Left ventricle myocardium superior (tissue), 1 donor: ENCODE measurements at regions not wholly inside any gene's neighbourhood (a gene's known extent, or its start where the extent isn't known, plus 50 kb on each side); places are given as distances from the start of the nearest gene placed in this dataset.
"Not testable (repeated sequence)": the region's sequence is repeated elsewhere in the genome, so short reads cannot be mapped to it uniquely, and the experiment has no call there.

Experiments
- ATAC-seq: fragments of 200-7000 bp; cut with Tn5 transposase; one replicate; pipeline ENCODE4 v1.9.1; 2020; ENCODE audit warnings: mild to moderate bottlenecking, moderate library complexity
- DNase-seq: peaks from one replicate; pipeline ENCODE4 v3.0.0-alpha.2; 2020
- intact Hi-C: fragments of 100-400 bp; cut with micrococcal nuclease; formaldehyde crosslinking; loops from one replicate; pipeline ENCODE4 v1.11.0; 2022
- donor health status: DM: no; HTN: yes; CAD: no; lungs with severe emphysema.

DNA sequence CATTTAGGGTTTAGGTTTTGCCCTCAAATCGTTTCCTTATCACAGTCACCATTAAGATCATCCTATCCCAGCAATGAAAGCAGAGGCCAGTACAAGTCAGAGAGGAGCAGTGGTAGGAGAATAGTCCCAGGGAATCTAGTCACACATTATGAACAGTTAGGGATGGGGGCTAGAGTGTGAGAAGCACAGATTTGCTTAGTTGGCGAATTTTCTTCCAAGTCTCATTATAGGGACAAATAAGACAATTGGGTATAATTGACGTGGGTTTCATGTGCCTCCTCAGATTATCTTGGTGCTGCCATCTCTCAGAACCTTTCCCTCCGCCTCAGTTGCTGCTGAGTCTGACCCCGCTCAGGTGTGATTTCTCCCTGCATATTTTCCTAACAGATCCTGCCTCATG is 407.1 kb downstream of the SQOR start:
- intact Hi-C loops = no loop called here
- DNase-seq (no peak), ATAC-seq (no peak)

DNA sequence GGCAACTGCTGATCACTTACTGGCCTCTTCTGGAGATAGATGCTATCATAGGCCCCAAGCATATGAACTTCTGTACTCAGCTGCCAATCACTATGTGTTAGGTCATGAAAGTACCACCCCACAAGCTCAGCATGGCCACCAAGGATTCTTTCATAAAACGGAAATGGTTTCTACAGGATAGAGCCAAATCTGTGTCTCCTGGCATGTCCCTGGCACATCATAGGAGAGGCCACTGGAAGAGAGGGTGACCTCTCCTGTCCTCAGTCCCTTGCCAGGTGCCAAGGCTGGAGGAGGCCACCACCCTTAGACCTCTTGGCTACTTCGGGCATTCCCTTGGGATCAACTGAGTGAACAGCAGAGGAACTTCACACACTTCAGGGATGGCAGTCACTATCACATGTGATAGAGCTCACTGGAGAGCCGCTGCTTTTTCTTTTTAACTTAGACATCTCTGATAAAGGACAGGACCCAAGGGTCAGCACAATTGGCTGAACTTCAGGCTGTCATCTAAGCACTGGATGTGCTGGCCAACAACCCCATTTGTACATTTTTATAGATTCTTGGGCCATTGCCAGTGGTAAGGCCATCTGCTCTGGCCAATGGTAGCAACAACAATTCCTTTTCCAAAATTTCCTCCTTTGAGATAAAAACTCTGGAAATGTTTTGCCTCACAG is 425.2 kb downstream of the SQOR start:
- DNase-seq (no peak), ATAC-seq (peak; percentile 72)
- intact Hi-C loops = no loop called here

DNA sequence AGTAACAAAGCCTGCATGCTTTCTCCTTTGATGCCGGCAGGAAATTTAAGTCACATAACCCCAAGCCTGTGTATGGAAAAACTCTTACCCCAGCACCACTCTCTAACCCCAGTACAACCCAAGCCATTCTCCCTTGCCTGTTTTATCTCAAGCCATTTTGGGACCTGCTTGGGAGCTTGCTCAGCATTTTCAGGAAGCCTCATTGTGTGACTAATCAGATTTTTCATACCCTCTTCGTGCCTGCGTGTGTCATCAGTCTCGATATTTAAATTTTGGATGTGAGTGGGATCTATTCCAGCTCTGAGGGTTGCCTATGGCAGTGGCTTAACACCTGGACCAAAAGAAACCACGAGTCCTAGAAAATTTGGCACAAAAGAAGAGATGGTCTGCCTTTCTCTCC is 426.2 kb downstream of the SQOR start:
- intact Hi-C loops = no loop called here
- no peak for ATAC-seq
- no peak for DNase-seq

DNA sequence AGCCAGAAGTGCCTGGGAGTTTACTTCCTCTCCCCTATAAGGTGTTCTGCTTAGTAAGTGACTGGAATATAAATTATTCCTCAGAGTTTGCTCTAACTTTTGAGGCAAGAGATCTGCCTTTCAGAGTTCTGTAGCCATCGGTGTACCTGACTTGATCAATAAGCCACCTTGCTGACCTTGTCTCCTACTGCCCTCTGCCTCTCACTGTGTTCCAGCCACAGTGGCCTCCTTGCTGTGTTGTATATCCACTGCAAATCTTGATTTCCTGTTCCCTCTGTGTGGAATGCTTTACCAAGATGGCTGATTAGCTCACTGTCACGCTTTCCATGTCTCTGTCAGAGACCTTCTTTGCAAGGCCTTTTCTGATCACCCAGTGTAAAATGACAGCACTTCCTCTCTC is 442.4 kb downstream of the SQOR start:
- intact Hi-C loops = no loop called here
- no peak for DNase-seq
- no peak for ATAC-seq

DNA sequence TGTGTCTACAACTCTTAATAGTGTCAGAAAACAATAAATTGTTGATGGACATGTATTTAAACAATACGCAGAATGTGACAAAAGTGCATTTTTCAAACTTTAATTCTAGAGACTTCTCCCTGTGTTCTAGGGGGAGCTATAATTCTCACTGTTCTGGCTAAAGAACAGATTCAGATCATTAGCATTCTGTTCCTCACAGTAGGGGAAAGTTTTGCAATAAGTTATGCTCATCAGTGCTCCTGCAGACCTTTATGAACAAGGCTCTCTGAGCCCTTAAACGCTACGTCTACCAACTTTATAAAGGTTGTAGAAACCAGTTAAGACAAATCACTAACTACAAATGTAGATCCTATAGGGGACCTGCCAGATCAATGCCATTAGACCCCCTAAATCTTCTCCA is 444.2 kb downstream of the SQOR start:
- intact Hi-C loops = no loop called here
- no peak for ATAC-seq
- no peak for DNase-seq

DNA sequence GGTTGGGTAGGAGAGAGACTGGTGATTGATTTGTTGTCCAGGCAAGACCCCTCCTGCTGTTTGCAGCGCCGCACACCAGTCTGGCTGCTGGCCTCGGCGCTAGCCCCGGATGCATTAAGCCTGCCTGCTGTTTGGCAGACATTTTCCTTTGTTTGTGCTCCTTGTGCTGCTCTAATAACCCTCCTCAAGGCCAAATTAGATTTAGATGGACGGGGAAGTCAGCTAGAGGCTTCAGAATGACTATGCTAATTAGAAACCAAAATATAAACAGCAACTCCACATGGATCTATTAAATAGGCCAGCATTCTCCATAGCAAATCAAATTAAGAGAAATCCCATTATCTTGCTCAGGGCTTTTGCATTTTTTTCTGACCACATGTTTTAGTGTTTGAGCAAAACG is 445.2 kb downstream of the SQOR start:
- DNase-seq (no peak), ATAC-seq (peak; percentile 21)
- intact Hi-C loops = no loop called here

DNA sequence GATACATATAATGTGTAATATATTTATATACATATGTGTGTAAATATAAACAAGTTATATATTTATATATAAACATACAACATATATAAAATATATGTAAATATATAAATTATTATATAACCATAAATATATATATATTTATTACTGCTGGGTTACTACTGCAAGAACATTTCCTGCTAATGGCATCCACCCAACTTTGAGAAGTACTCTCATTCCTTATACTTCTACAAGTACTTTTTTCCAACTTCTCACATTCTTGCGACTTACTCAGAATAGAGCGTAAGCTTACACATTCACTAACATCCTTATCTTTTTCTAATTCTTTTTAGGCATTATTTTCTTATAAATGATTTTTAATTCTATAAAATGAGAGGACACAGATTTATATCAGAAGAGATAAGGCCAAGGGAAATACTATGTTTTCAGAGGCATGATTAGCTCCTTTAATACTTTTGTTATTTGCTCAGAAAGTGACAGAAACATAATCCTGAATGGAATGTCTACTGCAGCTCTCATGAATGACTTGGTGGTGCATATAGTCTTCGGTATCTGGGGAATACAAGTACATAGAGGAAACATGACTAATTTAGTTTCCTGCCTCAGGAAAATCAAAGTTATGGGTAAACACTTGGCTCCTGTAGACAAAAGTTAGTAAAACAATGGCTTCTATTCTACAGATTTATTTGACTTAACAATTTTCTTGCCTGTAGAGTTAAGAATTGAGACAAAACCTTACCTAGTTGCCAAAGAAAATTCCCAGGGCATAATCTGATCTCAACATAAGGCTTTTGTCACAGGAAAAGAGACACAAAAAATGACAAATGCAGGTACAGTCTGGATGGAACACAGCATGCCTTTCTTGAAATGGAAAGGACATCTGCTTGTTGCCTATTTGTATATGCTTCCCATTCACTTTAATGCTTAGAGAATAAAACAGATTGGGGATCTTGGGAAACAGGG is 453.9 kb downstream of the SQOR start:
- DNase-seq (no peak), ATAC-seq (peak; percentile 62)

DNA sequence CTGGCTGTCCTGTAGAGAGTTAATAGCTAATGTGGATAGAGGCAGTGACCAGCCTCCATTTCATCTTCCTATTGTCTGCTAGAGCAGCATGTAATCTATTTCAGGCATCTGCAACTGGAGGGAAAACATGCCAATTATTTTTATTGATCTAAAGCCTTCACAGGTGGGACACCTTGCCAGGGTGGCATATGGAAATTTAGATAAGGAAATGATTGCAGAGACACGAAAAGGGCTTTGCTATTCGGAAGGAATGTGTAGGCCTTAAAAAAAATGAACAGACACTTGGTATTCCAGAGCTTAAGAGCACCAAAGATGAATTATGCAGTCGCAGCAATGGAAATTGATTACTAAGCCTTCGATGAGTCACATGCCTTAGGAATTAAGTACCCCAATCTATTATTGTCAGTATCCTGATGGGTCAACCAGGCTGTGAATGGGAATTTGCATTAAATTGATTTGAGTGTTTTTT is 454.7 kb downstream of the SQOR start:
- no peak for ATAC-seq
- DNase-seq = no peak
- intact Hi-C loops = no loop called here

More for the DNA sequence above, 453.9 kb downstream of the SQOR start:
- intact Hi-C loops = no loop called here

DNA sequence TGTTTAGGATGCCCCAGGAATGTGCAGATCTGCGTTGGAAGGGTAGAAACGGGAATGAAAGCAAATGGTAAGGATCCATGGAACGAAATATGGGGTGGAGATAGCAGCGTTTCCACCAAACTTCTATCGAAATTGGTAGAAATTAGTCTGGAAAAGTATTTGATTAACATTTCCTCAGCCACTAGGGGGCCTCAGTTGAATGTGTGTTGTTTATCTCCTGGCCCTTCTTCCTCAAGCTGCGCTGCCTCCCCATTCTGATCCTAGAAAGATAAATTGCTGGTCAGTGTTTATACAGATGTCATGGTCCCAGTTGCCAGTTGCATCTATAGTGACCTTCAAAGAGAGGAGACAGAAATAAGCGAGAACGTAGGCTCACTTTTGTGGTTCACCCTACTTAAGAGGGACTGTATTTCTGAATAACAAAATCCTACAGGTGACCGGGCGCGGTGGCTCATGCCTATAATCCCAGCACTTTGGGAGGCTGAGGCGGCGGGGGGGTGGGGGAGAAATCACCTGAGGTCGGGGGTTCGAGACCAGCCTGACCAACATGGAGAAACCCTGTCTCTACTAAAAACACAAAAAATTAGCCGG is 457.1 kb downstream of the SQOR start:
- ATAC-seq = no peak
- no peak for DNase-seq
- intact Hi-C loops = no loop called here

DNA sequence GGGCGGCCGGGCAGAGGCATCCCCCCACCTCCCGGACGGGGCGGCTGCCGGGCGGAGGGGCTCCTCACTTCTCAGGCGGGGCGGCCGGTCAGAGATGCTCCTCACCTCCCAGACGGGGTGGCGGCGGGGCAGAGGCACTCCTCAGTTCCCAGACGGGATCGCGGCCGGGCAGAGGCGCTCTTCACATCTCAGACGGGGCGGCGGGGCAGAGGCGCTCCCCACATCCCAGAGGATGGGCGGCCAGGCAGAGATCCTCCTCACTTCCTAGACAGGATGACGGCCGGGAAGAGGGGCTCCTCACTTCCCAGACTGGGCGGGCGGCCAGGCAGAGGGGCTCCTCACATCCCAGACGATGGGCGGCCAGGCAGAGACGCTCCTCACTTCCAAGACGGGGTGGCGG is 463.2 kb downstream of the SQOR start:
- DNase-seq, intact Hi-C loops, ATAC-seq: not testable (repeated sequence)

DNA sequence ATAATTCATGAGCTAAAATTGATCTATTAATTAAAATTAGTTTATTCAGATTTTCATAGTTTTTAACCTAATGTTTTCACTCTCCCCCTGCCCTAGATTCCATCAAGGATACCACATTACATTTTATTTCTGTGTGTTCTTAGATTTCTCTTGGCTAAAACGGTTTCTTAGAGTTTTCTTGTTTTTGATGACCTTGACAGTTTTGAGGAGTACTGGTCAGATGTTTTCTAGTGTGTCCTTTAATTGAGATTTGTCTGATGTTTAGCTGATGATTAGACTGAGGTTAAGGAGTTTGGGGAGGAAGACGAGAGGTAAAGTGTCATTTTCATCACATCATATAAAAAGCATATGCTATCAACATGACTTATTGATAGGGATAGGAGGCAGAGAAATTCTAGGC is 475.9 kb downstream of the SQOR start:
- DNase-seq (no peak), ATAC-seq (no peak)
- intact Hi-C loops = no loop called here

DNA sequence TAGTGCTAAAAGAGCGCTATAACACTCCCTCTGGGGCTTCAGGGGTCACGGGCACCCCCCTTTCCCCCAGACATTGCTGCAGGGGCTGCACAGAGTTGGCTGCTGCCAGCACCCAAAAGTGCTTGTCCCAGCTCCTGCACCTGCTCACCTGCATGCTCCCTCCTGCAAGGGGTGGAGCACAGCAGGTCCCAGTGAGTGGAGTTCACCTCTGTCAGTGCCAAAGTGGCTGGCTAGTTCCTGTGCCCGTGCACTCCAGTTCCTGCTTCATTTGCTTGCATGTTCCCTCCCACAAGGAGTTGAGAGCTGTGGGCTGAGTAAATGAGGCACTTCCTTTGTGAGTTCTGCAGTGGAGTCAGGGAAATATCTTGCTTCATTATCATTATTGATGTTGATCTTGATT is 476.9 kb downstream of the SQOR start:
- intact Hi-C loops = no loop called here
- DNase-seq (no peak), ATAC-seq (no peak)

DNA sequence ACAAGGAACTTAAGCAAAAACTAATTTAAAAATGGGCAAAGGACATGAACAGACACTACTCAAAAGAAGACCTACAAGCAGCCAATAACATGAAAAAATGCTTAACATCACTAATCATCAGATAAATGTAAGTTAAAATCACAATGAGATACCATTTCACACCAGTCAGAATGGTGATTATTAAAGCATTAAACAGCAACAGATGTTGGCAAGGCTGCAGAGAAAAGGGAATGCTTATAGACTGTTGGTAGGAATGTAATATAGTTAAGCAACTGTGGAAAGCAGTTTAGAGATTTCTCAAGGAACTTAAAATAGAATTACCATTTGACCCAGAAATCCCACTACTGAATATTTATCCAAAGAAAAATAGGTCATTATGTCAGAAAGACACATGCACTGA is 482.2 kb downstream of the SQOR start:
- intact Hi-C loops = no loop called here
- no peak for DNase-seq
- ATAC-seq = no peak

DNA sequence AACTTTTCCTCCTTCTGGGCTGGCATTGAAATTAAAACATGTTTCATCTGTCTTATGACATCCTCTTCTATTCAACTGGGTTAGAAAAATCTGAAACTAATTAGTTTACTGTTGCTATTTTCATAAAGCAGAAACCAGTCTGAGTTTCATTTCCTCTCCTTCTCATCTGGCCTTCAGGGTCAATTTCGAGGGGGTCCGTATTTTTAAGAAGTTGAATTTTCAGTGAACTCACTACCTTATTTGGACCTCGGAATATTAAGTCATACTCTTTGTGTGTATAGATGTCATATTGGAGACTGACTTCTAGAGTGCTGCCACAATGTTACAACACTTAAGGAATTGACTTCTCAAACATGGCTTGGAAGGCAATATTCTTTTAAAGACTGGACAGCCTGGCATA is 485.9 kb downstream of the SQOR start:
- ATAC-seq = no peak
- intact Hi-C loops = no loop called here
- no peak for DNase-seq

DNA sequence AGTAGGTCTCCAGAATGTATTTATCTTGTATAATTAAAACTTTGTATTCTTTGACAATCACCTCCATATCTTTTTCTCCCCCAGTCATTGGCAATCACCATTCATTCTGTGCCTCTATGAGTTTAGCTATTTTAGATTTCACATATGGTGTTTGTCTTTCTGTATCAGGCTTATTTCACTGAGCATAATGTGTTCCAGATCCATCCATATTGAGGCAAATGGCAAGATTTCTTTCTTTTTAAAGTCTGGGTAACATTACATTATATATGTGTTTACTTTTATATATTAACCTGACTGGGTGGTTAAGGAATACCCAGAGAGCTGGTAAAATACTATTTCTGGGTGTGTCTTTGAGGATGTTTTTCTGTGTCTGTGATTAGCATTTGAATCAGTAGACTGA is 486.6 kb downstream of the SQOR start:
- intact Hi-C loops = no loop called here
- DNase-seq (no peak), ATAC-seq (no peak)

DNA sequence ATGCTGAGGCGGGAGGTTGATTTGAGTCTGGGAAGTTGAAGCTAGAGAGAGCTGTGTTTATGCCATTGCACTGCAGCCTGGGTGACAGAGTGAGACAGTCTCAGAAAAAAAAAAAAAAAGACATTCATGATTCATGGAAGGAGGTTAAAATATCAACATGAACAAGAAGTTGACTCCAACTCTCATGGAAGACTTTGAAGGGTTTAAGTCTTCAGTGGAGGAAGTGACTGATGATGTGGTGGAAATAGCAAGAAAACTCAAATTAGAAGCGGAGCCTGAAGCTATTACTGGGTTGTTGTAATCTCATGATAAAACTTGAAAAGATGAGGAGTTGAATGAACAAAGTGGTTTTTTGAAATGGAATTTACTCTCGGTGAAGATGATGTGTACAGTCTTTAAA is 491.8 kb downstream of the SQOR start:
- no peak for ATAC-seq
- DNase-seq = no peak
- intact Hi-C loops = no loop called here

DNA sequence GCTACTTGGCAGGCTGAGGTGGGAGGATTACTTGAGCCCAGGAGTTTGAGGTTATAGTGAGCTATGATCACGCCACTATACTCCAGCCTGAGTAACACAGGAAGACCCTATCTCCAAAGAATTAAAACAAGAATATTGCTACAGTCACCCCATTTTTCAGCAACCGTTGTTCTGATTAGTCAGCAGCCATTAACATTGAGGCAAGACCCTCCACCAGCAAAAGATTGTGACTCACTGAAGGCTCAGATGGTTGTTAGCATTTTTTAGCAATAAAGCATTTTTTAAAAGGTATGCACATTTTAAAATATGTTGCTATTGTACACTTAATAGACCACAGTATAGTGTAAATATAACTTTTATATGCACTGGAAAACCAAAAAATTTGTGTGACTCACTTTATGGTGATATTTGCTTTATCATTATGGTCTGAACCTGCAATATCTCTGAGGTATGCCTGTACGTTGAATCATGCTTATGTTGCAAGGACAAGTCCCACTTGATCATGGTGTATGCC is 492.6 kb downstream of the SQOR start:
- ATAC-seq = no peak
- DNase-seq = no peak
- intact Hi-C loops = no loop called here

DNA sequence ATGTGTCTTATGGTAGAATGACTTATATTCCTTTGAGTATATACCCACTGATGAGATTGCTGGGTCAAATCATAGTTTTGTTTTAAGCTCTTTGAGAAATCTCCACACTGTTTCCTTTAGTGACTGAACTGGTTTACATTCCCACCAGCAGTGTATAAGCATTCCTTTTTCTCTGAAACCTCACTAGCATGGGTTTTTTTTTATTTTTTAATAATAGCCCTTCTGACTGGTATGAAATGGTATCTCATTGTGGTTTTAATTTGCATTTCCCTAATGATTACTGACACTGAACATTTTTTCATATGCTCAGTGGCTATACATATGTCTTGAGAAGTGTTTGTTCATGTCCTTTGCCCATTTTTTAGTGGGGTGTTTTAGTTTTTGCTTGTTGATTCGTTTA is 494.3 kb downstream of the SQOR start:
- intact Hi-C loops = no loop called here
- ATAC-seq (no peak), DNase-seq (no peak)

DNA sequence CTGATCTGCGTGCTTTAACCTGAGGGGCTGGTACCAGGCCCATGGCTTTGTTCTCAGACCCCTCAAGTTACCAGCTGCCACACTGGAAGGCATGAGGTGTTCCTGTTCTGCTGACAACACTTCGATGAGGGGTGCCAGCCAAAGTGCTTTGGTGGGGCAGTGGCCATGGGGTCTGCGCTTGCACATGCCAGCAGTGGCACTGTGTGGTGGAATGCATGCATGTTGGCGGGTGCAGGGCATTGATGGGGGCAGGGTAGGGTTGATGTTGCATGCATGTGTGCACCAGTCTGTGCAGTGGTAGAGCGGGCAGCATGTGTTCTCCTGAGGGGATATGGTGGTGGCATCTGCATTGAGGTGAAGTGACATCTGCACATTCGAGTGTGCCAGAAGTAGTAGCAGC is 497.0 kb downstream of the SQOR start:
- intact Hi-C loops = no loop called here
- ATAC-seq (no peak), DNase-seq (no peak)

DNA sequence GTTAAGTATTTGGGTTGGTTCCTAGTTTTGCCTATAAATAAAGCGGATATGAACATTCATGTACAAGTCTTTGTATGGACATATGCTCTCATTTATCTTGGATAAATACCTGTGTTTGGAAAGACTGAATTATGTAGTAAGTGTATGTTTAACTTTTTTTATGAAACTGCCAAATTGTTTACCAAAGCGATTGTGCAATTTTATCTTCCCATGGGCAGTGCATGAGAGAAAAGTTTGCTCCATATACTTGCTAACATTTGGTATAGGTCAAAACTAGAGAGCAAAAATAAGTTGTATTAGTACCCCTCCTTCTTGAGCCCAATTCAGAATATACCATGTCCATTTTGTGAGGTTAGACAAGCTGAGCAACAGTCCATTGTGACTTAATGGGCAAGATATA is 502.6 kb downstream of the SQOR start:
- intact Hi-C loops = no loop called here
- no peak for ATAC-seq
- no peak for DNase-seq
